Endodermal cell (in vitro differentiated cells): ENCODE measurements at regions not wholly inside any gene's neighbourhood (a gene's known extent, or its start where the extent isn't known, plus 50 kb on each side); places are given as distances from the start of the nearest gene placed in this dataset.
"Not testable (repeated sequence)": the region's sequence is repeated elsewhere in the genome, so short reads cannot be mapped to it uniquely, and the experiment has no call there.

ENCODE experiments used
- DNase-seq: peaks from one replicate; pipeline ENCODE4 v3.0.0-alpha.2; 2017
- H3K27ac ChIP-seq: 2 replicates; pipeline ENCODE4 v1.5.1; 2013; ENCODE audit warnings: mild to moderate bottlenecking, low read depth, low read length, moderate library complexity
- H3K27me3 ChIP-seq: 2 replicates; pipeline ENCODE4 v1.6.1; 2013; ENCODE audit warnings: mild to moderate bottlenecking, low read length, moderate library complexity; ENCODE audit not compliant: insufficient read depth, control insufficient read depth, poor library complexity, severe bottlenecking
- H3K36me3 ChIP-seq: 2 replicates; pipeline ENCODE4 v1.7.0; 2013; ENCODE audit warnings: mild to moderate bottlenecking, low read length, moderate library complexity; ENCODE audit not compliant: control insufficient read depth, insufficient read depth
- H3K4me1 ChIP-seq: one replicate; pipeline ENCODE4 v1.7.0; 2013; ENCODE audit warnings: low read length; ENCODE audit not compliant: control insufficient read depth, insufficient read depth
- H3K4me3 ChIP-seq: 2 replicates; pipeline ENCODE4 v1.5.1; 2013; ENCODE audit warnings: mild to moderate bottlenecking, low read length, moderate library complexity
- H3K9ac ChIP-seq: 2 replicates; pipeline ENCODE4 v1.6.1; 2013; ENCODE audit warnings: mild to moderate bottlenecking, low read length, moderate library complexity; ENCODE audit not compliant: poor library complexity, severe bottlenecking; ENCODE audit errors: extremely low read depth
- H3K9me3 ChIP-seq: 2 replicates; pipeline ENCODE4 v1.6.1; 2013; ENCODE audit warnings: mild to moderate bottlenecking, low read length, moderate library complexity; ENCODE audit not compliant: control insufficient read depth
- H3K27ac Mint-ChIP-seq: 2 replicates; pipeline ENCODE4 v1.8.0; 2020; ENCODE audit warnings: mixed read lengths
- H3K27me3 Mint-ChIP-seq: 2 replicates; pipeline ENCODE4 v1.8.0; 2021; ENCODE audit warnings: mild to moderate bottlenecking, mixed read lengths; ENCODE audit not compliant: insufficient read depth
- H3K36me3 Mint-ChIP-seq: 2 replicates; pipeline ENCODE4 v1.8.0; 2020; ENCODE audit warnings: low read depth, mixed read lengths
- H3K4me1 Mint-ChIP-seq: 2 replicates; pipeline ENCODE4 v1.8.0; 2020; ENCODE audit warnings: mixed read lengths
- H3K4me3 Mint-ChIP-seq: 2 replicates; pipeline ENCODE4 v1.8.0; 2020; ENCODE audit warnings: mild to moderate bottlenecking, moderate library complexity, mixed read lengths
- H3K9me3 Mint-ChIP-seq: 2 replicates; pipeline ENCODE4 v1.8.0; 2020; ENCODE audit warnings: mild to moderate bottlenecking, mixed read lengths
- CTCF ChIP-seq: fragments of 200-600 bp; sonication (generic); conservative IDR thresholded peaks from 2 replicates; pipeline ENCODE4 v1.5.0; 2021; ENCODE audit warnings: antibody characterized with exemption, mild to moderate bottlenecking
- WGBS, 2 experiments: methylation state at CpG; one replicate each; pipeline versions ENCODE4 v1.1.5 to v1.1.7; 2013; ENCODE audit warnings: missing lambda C conversion rate in 2 of 2, mixed read lengths in 1 of 2; ENCODE audit not compliant: insufficient coverage in 1 of 2, insufficient read length in 1 of 2; 5-methylcytosine and 5-hydroxymethylcytosine counted together

GRCh38 chr12:66756631-66757030 is 77.8 kb upstream of the GRIP1 start:
- TF ChIP-seq CTCF: no peak
- peaks cover 10% of the 10 kb centered on the region for H3K9me3 ChIP-seq
- H3K36me3 ChIP-seq: no peaks in the 10 kb centered on the region
- Mint-ChIP-seq H3K4me1 (peaks cover 21% of the 10 kb centered on the region), H3K36me3 (peaks cover 5% of the 10 kb centered on the region), H3K4me3 (no peak overlapping the region), H3K9me3 (peaks cover 23% of the 10 kb centered on the region), H3K27me3 (peaks cover 13% of the 10 kb centered on the region), H3K27ac (no peak overlapping the region)
- DNase-seq: no peak
- H3K4me1 ChIP-seq: no peaks in the 10 kb centered on the region
- H3K27me3 ChIP-seq: peaks cover 6% of the 10 kb centered on the region
- H3K9ac ChIP-seq: no peak overlapping the region
- H3K27ac ChIP-seq: no peak overlapping the region
- 100% methylated on average over 1 of the region's 1 CpG; no CpG with 5 or more reads in 1 of the 2 experiments for WGBS, 2 experiments
- H3K4me3 ChIP-seq: no peak overlapping the region

GRCh38 chr12:66760122-66760521 is 81.2 kb upstream of the GRIP1 start:
- peaks cover 10% of the 10 kb centered on the region for H3K27me3 Mint-ChIP-seq
- whole genome bisulfite sequencing, 2 experiments: 94% methylated on average over 4 of the region's 4 CpGs; no CpG with 5 or more reads in 1 of the 2 experiments
- not testable (repeated sequence) for H3K4me3 Mint-ChIP-seq

GRCh38 chr12:66763467-66763866 is 84.6 kb upstream of the GRIP1 start:
- Histone ChIP-seq H3K27ac (no peak overlapping the region), H3K4me1 (peaks cover 18% of the 10 kb centered on the region), H3K27me3 (no peaks in the 10 kb centered on the region), H3K9me3 (peaks cover 10% of the 10 kb centered on the region), H3K36me3 (no peaks in the 10 kb centered on the region), H3K9ac (no peak overlapping the region), H3K4me3 (peak overlapping the region; percentile 9)
- Mint-ChIP-seq H3K27ac (no peak overlapping the region), H3K9me3 (peaks cover 23% of the 10 kb centered on the region), H3K27me3 (peaks cover 9% of the 10 kb centered on the region), H3K36me3 (peaks cover 5% of the 10 kb centered on the region), H3K4me1 (peaks cover 28% of the 10 kb centered on the region), H3K4me3 (no peak overlapping the region)
- TF ChIP-seq CTCF: no peak
- DNase-seq: no peak
- 92 to 100% methylated on average over 2 to 4 of the region's 4 CpGs for WGBS, 2 experiments

More at GRCh38 chr12:66760122-66760521, 81.2 kb upstream of the GRIP1 start:
- H3K9me3 ChIP-seq, H3K36me3 ChIP-seq, H3K27ac ChIP-seq, H3K27me3 ChIP-seq, H3K36me3 Mint-ChIP-seq, H3K9ac ChIP-seq, DNase-seq, H3K27ac Mint-ChIP-seq: not testable (repeated sequence)
- peak overlapping the region; percentile 33 for H3K4me3 ChIP-seq
- peaks cover 14% of the 10 kb centered on the region for H3K4me1 ChIP-seq
- Mint-ChIP-seq H3K9me3 (peaks cover 23% of the 10 kb centered on the region), H3K4me1 (peaks cover 15% of the 10 kb centered on the region)

GRCh38 chr12:66765204-66765603 is 86.3 kb upstream of the GRIP1 start:
- H3K27ac Mint-ChIP-seq: no peak overlapping the region
- WGBS, 2 experiments: 88 to 100% methylated on average over 1 of the region's 1 CpG
- peaks cover 28% of the 10 kb centered on the region for H3K4me1 Mint-ChIP-seq
- Histone ChIP-seq H3K27me3 (no peaks in the 10 kb centered on the region), H3K27ac (no peak overlapping the region), H3K36me3 (no peaks in the 10 kb centered on the region), H3K9me3 (peaks cover 7% of the 10 kb centered on the region), H3K4me3 (no peak overlapping the region), H3K9ac (no peak overlapping the region), H3K4me1 (peaks cover 18% of the 10 kb centered on the region)
- peaks cover 9% of the 10 kb centered on the region for H3K27me3 Mint-ChIP-seq
- no peak overlapping the region for H3K4me3 Mint-ChIP-seq
- H3K9me3 Mint-ChIP-seq: peaks cover 11% of the 10 kb centered on the region
- H3K36me3 Mint-ChIP-seq: peaks cover 2% of the 10 kb centered on the region
- DNase-seq: no peak
- TF ChIP-seq CTCF: no peak
